ENCODE measurements at regions not wholly inside any gene's neighbourhood (a gene's known extent, or its start where the extent isn't known, plus 50 kb on each side); places are given as distances from the start of the nearest gene placed in this dataset.

DNA sequence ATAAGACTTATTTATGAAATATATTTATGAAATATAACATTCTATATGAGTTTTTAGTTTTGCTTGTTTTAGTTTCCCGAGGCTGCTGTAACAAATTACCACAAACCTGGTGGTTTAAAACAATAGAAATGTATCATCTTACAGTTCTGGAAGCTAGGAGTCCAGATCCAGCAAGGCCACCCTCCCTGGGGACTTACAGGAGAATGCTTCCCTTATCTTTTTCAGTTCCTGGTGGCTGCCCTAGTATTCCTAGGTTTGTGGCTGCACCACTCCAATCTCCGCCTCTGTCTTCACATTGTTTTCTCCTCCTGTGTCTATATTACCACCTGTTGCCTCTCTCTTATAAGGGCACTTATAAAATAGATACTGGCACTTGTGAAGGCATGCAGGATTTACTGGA lies 877.8 kb downstream of the TUSC7 start:
- TF ChIP-seq STAT1 (IDR thresholded peaks at IDR 0.05; ENCODE audit: unreplicated experiment) = no peak
- TF ChIP-seq, protein P1, sequence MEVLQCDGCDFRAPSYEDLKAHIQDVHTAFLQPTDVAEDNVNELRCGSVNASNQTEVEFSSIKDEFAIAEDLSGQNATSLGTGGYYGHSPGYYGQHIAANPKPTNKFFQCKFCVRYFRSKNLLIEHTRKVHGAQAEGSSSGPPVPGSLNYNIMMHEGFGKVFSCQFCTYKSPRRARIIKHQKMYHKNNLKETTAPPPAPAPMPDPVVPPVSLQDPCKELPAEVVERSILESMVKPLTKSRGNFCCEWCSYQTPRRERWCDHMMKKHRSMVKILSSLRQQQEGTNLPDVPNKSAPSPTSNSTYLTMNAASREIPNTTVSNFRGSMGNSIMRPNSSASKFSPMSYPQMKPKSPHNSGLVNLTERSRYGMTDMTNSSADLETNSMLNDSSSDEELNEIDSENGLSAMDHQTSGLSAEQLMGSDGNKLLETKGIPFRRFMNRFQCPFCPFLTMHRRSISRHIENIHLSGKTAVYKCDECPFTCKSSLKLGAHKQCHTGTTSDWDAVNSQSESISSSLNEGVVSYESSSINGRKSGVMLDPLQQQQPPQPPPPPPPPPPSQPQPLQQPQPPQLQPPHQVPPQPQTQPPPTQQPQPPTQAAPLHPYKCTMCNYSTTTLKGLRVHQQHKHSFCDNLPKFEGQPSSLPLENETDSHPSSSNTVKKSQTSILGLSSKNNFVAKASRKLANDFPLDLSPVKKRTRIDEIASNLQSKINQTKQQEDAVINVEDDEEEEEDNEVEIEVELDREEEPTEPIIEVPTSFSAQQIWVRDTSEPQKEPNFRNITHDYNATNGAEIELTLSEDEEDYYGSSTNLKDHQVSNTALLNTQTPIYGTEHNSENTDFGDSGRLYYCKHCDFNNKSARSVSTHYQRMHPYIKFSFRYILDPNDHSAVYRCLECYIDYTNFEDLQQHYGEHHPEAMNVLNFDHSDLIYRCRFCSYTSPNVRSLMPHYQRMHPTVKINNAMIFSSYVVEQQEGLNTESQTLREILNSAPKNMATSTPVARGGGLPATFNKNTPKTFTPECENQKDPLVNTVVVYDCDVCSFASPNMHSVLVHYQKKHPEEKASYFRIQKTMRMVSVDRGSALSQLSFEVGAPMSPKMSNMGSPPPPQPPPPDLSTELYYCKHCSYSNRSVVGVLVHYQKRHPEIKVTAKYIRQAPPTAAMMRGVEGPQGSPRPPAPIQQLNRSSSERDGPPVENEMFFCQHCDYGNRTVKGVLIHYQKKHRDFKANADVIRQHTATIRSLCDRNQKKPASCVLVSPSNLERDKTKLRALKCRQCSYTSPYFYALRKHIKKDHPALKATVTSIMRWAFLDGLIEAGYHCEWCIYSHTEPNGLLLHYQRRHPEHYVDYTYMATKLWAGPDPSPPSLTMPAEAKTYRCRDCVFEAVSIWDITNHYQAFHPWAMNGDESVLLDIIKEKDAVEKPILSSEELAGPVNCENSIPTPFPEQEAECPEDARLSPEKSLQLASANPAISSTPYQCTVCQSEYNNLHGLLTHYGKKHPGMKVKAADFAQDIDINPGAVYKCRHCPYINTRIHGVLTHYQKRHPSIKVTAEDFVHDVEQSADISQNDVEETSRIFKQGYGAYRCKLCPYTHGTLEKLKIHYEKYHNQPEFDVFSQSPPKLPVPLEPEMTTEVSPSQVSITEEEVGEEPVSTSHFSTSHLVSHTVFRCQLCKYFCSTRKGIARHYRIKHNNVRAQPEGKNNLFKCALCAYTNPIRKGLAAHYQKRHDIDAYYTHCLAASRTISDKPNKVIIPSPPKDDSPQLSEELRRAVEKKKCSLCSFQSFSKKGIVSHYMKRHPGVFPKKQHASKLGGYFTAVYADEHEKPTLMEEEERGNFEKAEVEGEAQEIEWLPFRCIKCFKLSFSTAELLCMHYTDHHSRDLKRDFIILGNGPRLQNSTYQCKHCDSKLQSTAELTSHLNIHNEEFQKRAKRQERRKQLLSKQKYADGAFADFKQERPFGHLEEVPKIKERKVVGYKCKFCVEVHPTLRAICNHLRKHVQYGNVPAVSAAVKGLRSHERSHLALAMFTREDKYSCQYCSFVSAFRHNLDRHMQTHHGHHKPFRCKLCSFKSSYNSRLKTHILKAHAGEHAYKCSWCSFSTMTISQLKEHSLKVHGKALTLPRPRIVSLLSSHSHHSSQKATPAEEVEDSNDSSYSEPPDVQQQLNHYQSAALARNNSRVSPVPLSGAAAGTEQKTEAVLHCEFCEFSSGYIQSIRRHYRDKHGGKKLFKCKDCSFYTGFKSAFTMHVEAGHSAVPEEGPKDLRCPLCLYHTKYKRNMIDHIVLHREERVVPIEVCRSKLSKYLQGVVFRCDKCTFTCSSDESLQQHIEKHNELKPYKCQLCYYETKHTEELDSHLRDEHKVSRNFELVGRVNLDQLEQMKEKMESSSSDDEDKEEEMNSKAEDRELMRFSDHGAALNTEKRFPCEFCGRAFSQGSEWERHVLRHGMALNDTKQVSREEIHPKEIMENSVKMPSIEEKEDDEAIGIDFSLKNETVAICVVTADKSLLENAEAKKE (CRISPR knock-in tag; IDR thresholded peaks at IDR 0.05) = no peak
- TF ChIP-seq EZH2 (IDR thresholded peaks at IDR 0.05; ENCODE audit: low read depth, unreplicated experiment) = no peak
- TF ChIP-seq, protein P2, sequence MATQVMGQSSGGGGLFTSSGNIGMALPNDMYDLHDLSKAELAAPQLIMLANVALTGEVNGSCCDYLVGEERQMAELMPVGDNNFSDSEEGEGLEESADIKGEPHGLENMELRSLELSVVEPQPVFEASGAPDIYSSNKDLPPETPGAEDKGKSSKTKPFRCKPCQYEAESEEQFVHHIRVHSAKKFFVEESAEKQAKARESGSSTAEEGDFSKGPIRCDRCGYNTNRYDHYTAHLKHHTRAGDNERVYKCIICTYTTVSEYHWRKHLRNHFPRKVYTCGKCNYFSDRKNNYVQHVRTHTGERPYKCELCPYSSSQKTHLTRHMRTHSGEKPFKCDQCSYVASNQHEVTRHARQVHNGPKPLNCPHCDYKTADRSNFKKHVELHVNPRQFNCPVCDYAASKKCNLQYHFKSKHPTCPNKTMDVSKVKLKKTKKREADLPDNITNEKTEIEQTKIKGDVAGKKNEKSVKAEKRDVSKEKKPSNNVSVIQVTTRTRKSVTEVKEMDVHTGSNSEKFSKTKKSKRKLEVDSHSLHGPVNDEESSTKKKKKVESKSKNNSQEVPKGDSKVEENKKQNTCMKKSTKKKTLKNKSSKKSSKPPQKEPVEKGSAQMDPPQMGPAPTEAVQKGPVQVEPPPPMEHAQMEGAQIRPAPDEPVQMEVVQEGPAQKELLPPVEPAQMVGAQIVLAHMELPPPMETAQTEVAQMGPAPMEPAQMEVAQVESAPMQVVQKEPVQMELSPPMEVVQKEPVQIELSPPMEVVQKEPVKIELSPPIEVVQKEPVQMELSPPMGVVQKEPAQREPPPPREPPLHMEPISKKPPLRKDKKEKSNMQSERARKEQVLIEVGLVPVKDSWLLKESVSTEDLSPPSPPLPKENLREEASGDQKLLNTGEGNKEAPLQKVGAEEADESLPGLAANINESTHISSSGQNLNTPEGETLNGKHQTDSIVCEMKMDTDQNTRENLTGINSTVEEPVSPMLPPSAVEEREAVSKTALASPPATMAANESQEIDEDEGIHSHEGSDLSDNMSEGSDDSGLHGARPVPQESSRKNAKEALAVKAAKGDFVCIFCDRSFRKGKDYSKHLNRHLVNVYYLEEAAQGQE (IDR thresholded peaks at IDR 0.05; ENCODE audit: unreplicated experiment) = no peak
- no peak for TF ChIP-seq ZNF114 (CRISPR knock-in tag; IDR thresholded peaks at IDR 0.05)
- no peak for TF ChIP-seq NANOG (IDR thresholded peaks at IDR 0.05; ENCODE audit: borderline replicate concordance)
- TF ChIP-seq, protein P3, sequence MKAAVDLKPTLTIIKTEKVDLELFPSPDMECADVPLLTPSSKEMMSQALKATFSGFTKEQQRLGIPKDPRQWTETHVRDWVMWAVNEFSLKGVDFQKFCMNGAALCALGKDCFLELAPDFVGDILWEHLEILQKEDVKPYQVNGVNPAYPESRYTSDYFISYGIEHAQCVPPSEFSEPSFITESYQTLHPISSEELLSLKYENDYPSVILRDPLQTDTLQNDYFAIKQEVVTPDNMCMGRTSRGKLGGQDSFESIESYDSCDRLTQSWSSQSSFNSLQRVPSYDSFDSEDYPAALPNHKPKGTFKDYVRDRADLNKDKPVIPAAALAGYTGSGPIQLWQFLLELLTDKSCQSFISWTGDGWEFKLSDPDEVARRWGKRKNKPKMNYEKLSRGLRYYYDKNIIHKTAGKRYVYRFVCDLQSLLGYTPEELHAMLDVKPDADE (IDR thresholded peaks at IDR 0.05) = no peak
- no peak for TF ChIP-seq JUNB (IDR thresholded peaks at IDR 0.05; ENCODE audit: unreplicated experiment)
- TF ChIP-seq CREB1 (CRISPR knock-in tag; IDR thresholded peaks at IDR 0.05; ENCODE audit: low read depth) = no peak
- TF ChIP-seq, protein P4, sequence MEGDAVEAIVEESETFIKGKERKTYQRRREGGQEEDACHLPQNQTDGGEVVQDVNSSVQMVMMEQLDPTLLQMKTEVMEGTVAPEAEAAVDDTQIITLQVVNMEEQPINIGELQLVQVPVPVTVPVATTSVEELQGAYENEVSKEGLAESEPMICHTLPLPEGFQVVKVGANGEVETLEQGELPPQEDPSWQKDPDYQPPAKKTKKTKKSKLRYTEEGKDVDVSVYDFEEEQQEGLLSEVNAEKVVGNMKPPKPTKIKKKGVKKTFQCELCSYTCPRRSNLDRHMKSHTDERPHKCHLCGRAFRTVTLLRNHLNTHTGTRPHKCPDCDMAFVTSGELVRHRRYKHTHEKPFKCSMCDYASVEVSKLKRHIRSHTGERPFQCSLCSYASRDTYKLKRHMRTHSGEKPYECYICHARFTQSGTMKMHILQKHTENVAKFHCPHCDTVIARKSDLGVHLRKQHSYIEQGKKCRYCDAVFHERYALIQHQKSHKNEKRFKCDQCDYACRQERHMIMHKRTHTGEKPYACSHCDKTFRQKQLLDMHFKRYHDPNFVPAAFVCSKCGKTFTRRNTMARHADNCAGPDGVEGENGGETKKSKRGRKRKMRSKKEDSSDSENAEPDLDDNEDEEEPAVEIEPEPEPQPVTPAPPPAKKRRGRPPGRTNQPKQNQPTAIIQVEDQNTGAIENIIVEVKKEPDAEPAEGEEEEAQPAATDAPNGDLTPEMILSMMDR (conservative IDR thresholded peaks at IDR 0.05; ENCODE audit: low read depth in 2 of 2) = no peak
- TF ChIP-seq ZNF331 (CRISPR knock-in tag; IDR thresholded peaks at IDR 0.05; ENCODE audit: low read depth) = no peak
- TF ChIP-seq EZH2phosphoT487 (IDR thresholded peaks at IDR 0.05; ENCODE audit: unreplicated experiment) = no peak
- no peak for TF ChIP-seq POLR2AphosphoS5 (IDR thresholded peaks at IDR 0.05; ENCODE audit: low read depth)
- H3K4me2 ChIP-seq = no peak overlapping the region
- Mint-ChIP-seq H3K9me3 (no peaks in the 10 kb centered on the region), H3K27me3 (ENCODE audit: insufficient read depth, low read depth, poor library complexity) (no peaks in the 10 kb centered on the region), H3K4me3 (no peak overlapping the region), H3K36me3 (ENCODE audit: low read depth) (no peaks in the 10 kb centered on the region), H3K4me1 (peaks cover 18% of the 10 kb centered on the region), H3K27ac (no peak overlapping the region)
- no peaks in the 10 kb centered on the region for H3K27me3 ChIP-seq (ENCODE audit: insufficient read depth)
- no peaks in the 10 kb centered on the region for H3K36me3 ChIP-seq (ENCODE audit: insufficient read depth)
- H2AFZ ChIP-seq = no peak overlapping the region
- H3K4me3 ChIP-seq = no peak overlapping the region
- no peaks in the 10 kb centered on the region for H3K79me2 ChIP-seq (replicated peaks; ENCODE audit: insufficient read depth)
- no peaks in the 10 kb centered on the region for H3F3A ChIP-seq (replicated peaks; ENCODE audit: low read depth)
- no peaks in the 10 kb centered on the region for H4K20me1 ChIP-seq (replicated peaks; ENCODE audit: insufficient read depth)
- H3K9me2 ChIP-seq (ENCODE audit: insufficient read depth) = no peaks in the 10 kb centered on the region
- no peak overlapping the region for H3K27ac ChIP-seq (ENCODE audit: low read depth)
- DNase-seq (ENCODE audit: low spot score) (no peak), ATAC-seq (0 out of 3 replicates have a peak, but pooled peaks have one; percentile 31)
- H3K4me1 ChIP-seq (ENCODE audit: insufficient read depth) = peaks cover 12% of the 10 kb centered on the region

Measured in GM23338 (cell line).